ENCODE measurements at regions not wholly inside any gene's neighbourhood (a gene's known extent, or its start where the extent isn't known, plus 50 kb on each side); places are given as distances from the start of the nearest gene placed in this dataset.

DNA sequence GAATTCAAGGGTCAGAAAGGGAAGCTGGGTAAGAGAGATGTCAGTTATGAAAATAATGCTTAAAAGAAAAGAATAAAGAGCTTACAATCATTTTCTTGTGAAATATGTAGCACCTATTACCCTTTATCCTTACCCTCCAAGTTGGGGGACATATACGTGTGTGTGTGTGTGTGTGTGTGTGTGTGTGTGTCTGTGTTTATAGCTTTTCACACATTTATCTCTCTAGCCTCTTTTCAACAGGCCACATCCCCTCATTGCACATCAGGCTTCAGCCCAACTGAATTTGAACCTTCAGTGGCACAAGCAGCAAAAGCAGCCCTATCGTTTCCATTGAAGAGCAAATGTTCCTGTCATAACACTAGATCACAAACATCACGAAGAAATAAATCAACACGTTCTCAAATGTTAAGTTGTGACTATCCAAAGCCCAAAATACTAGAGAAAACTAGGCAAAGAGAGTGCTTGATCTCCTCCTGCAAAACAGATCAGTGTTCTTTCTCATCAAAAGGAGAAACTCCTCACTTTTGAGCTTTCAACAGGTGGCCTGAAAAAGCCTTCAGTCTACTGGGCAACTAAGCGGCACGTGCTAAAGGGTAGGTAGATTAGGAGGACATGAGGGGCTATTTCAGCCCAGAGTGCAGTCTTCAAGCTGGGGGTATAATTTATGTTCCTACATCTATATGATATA is 416.4 kb downstream of the EFNA5 start:
- no peak for TF ChIP-seq YY1 (IDR thresholded peaks at IDR 0.05; ENCODE audit: low read depth)
- TF ChIP-seq MAX (IDR thresholded peaks at IDR 0.05): no peak
- no peak for TF ChIP-seq TAF1 (IDR thresholded peaks at IDR 0.05; ENCODE audit: low read depth)
- TF ChIP-seq EGR1 (IDR thresholded peaks at IDR 0.05): no peak
- TF ChIP-seq EP300 (IDR thresholded peaks at IDR 0.05; ENCODE audit: borderline replicate concordance): no peak
- TF ChIP-seq RAD21 (IDR thresholded peaks at IDR 0.05; ENCODE audit: low read depth): no peak
- TF ChIP-seq CEBPB (IDR thresholded peaks at IDR 0.05): no peak
- no peak for TF ChIP-seq CREB1 (IDR thresholded peaks at IDR 0.05; ENCODE audit: low read depth)
- TF ChIP-seq, protein P1, sequence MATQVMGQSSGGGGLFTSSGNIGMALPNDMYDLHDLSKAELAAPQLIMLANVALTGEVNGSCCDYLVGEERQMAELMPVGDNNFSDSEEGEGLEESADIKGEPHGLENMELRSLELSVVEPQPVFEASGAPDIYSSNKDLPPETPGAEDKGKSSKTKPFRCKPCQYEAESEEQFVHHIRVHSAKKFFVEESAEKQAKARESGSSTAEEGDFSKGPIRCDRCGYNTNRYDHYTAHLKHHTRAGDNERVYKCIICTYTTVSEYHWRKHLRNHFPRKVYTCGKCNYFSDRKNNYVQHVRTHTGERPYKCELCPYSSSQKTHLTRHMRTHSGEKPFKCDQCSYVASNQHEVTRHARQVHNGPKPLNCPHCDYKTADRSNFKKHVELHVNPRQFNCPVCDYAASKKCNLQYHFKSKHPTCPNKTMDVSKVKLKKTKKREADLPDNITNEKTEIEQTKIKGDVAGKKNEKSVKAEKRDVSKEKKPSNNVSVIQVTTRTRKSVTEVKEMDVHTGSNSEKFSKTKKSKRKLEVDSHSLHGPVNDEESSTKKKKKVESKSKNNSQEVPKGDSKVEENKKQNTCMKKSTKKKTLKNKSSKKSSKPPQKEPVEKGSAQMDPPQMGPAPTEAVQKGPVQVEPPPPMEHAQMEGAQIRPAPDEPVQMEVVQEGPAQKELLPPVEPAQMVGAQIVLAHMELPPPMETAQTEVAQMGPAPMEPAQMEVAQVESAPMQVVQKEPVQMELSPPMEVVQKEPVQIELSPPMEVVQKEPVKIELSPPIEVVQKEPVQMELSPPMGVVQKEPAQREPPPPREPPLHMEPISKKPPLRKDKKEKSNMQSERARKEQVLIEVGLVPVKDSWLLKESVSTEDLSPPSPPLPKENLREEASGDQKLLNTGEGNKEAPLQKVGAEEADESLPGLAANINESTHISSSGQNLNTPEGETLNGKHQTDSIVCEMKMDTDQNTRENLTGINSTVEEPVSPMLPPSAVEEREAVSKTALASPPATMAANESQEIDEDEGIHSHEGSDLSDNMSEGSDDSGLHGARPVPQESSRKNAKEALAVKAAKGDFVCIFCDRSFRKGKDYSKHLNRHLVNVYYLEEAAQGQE (IDR thresholded peaks at IDR 0.05; ENCODE audit: low read depth): no peak
- no peak for TF ChIP-seq TEAD4 (IDR thresholded peaks at IDR 0.05)
